ENCODE measurements at regions not wholly inside any gene's neighbourhood (a gene's known extent, or its start where the extent isn't known, plus 50 kb on each side); places are given as distances from the start of the nearest gene placed in this dataset.
A peak's percentile ranks its signal among the peaks of the same experiment; 100 is the strongest.
"Not testable (repeated sequence)": the region's sequence is repeated elsewhere in the genome, so short reads cannot be mapped to it uniquely, and the experiment has no call there.

DNA sequence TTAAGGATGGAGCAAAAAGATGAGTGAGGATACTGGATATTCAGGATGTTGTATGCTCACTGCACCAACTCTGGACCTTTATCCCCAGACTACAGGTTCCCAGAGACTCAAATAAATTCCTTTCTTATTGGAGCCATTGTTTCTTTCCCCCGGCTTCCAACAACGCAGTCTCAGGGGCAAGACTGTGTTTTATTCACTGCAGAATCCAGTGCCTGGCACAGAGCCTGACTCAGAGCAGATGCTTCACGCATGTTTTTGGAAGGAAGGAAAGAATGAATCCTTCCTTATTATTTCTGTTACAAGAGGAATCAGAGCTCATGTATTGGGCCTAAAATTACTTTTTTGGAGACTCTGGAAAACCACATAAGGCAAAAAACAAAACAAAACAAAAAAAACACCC lies 96.0 kb upstream of the VGLL4 start:
- no peak for ATAC-seq
- DNase-seq, result no peak

GRCh38 chr3:11739123-11739522 lies 95.4 kb upstream of the VGLL4 start:
- no peak for ATAC-seq
- no peak for DNase-seq

DNA sequence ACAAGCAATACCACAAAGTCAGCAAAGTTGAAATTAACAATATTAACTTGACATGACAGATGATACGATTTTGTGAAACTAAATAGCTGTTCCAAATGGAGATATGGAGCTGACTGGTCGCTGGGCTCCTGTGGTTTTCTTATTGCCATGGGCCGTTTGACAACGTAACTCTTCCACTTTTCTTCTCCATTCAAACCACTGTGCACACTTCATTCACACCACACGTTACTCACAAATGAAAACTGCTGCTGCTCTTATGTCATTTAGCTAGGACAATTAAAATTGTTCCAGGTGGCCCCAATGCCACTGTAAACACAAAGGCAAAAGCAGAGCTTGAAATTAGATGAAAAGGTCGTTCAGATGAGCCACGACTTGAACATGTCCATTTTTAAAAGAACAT lies 94.0 kb upstream of the VGLL4 start:
- no peak for DNase-seq
- no peak for ATAC-seq

DNA sequence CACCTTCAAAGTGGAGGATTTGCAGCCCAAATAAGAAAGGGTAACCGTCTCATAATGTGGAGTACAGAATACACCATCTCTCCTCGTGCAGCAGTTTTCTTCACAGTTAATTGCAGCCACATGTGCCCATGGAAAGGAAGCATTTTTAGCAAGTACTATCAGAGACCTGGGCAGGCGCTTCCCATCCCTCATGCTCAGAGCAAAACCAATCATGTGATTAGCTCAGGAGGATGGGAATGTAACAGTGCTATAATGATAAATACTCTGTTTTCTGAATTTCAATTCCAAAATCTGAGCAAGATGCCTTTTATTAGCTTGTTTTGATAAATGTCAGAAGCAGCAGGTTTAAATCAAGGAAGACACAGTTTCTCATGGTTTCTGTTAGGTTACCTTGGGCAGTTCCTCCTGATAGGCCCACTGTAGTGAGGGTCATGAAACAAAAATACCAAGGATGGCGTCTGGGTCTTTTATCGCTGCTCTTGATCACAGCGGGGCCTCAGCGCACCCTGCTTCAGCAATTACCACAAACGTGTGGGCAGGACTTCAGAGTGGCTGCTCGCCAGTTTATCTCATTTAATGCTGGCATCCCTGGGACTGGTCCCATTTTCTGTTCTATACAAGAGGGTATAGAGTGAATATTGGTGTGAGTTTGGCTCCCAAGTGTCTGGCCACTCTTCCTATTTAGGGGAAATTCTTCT lies 92.6 kb upstream of the VGLL4 start:
- ATAC-seq, result no peak
- DNase-seq, result no peak

GRCh38 chr3:11735638-11736037 lies 91.9 kb upstream of the VGLL4 start:
- no peak for DNase-seq
- ATAC-seq, result no peak

GRCh38 chr3:11735111-11735510 lies 91.4 kb upstream of the VGLL4 start:
- ATAC-seq, DNase-seq: not testable (repeated sequence)

DNA sequence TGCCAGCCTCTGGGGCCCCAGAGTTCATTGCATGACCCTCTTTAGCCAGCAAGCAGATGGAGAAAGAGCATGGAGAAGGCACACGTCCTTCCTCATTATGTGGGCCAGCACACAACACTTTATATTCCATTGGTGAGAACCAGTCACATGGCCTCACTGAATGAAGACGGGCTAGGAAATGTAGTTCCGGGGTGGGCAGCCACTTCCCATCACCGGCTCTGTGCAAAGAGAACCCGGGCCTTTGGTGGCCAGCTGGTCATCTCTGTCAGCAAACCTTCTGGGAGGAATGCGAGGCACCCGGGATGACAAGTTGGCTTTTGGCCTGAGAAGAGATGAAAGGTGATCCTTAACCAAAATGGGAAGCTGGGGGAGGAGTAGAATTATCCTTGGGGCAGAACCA lies 90.2 kb upstream of the VGLL4 start:
- no peak for DNase-seq
- no peak for ATAC-seq

DNA sequence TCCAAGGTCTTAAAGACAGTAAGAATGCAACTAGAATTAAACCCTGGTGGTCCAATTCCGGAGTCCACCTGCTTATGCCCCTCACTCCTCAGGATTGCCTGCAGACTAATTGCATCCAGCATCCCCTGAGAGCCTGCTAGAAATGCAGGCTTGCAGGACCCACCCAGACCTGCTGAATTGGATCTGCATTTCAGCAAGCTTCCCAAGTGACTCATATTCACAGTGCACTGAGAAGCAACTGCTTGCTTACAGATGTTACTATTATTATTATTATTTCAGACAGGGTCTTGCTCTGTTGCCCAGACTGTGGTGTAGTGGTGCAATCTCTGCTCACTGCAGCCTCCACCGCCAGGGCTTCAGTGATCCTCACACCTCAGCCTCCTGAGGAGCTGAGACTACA lies 83.5 kb upstream of the VGLL4 start:
- ATAC-seq (no peak), DNase-seq (no peak)

- ATAC-seq (no peak), DNase-seq (no peak)
These were observed 82.4 kb upstream of the VGLL4 start for GRCh38 chr3:11726146-11726545.

- DNase-seq, result not testable (repeated sequence)
These were observed 81.6 kb upstream of the VGLL4 start for GRCh38 chr3:11725340-11725641.

DNA sequence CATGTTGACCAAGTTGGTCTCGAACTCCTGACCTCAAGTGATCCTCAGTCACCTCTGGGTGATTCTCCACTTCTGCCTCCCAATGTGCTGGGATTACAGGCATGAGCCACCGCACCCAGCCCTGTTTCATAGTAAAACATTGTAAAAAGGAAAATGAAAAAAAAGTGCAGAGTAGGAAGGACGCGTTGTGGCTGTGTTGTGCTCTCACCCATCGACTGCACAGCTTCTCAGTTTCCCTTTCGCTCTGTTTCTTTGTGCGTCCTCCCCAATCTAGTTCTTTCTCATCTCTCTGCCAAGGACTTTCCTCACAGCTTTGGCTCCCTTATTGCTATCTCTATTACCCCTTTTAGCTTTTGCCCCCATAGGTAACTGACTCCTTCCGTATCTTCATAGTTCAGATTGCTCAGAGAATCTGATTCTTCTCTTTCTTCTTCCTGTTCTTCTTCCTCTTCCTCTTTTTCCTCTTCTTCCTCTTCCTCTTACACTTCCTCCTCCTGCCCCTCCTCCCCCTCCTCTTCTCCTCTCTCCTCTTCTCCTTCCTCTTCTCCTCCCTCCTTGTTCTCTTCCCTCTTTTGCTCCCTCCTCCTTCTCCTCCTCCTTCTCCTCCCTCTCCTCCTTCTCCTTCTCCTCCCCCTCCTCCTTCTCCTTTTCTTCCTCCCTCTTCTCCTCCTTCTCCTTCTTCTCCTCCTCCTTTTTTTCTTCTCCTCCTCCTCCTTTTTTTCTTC lies 81.1 kb upstream of the VGLL4 start:
- ATAC-seq (peak; percentile 7), DNase-seq (no peak)

More at GRCh38 chr3:11725340-11725641, 81.6 kb upstream of the VGLL4 start:
- not testable (repeated sequence) for ATAC-seq

DNA sequence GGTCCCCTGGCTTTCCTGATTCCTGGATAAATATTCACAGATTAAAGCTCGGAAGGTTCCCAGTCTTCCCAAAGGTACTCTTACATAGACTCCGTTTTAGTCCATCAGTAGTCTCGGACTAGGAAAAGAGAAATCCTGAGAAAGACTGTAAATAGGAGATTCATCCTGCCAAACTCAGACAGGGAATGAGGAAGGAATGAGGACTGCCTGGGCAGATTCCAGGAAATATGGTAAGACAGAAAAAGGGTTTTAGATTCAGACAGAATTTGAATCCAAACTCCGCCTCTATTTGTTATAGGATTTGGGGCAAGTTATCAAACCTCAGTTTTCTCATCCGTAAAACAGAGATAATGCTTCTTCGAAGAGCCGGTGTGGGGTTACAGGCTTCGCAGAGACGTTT lies 77.8 kb upstream of the VGLL4 start:
- ATAC-seq, result no peak
- DNase-seq, result no peak

- no peak for DNase-seq
- no peak for ATAC-seq
These were observed 77.2 kb upstream of the VGLL4 start for GRCh38 chr3:11720917-11721411.

GRCh38 chr3:11720304-11720898 lies 76.7 kb upstream of the VGLL4 start:
- DNase-seq, result peak; percentile 47
- peak; percentile 58 for ATAC-seq

- peak; percentile 78 for DNase-seq
- peak; percentile 67 for ATAC-seq
These were observed 75.9 kb upstream of the VGLL4 start for GRCh38 chr3:11719406-11720303.

DNA sequence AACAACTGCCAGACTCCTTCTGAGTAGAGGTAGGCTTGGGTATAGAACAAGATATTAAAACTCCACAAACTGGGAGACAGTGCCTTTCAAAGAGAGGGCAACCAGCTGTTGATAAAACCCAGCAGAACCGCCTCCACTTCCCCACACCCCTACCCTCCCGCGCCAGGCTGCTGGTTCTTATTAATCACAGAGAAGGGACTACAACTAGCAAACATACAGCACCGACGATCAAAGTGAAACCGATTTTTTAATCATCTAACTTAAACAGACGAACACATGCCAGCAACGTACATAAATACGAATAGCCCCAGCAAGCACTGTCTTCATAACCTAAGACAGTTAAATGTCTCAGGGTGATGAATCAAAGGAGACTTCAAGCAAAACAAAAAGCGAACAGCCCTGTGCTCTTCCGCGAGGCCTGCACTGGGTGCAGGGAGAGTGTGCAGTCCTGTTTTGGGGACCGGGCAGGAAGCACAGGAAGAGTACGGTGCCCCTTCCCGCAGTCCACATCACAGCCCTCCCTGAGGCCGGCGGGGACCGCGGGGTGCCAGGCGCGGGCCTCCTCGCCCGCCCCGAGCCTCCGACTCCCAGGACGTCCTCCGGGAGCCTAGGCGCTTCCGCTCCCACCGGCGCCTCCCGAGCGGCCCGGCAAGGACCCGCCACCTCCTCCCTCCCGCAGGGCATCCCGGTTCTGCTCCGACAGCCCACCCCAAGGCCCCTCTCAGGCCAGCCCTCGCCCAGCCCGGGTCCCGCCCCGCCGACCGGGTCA lies 75.1 kb upstream of the VGLL4 start:
- DNase-seq (peak; percentile 51), ATAC-seq (peak; percentile 50)

GRCh38 chr3:11717768-11718636 lies 74.3 kb upstream of the VGLL4 start:
- DNase-seq (no peak), ATAC-seq (no peak)

GRCh38 chr3:11717301-11717700 lies 73.6 kb upstream of the VGLL4 start:
- DNase-seq, result no peak
- ATAC-seq, result no peak

DNA sequence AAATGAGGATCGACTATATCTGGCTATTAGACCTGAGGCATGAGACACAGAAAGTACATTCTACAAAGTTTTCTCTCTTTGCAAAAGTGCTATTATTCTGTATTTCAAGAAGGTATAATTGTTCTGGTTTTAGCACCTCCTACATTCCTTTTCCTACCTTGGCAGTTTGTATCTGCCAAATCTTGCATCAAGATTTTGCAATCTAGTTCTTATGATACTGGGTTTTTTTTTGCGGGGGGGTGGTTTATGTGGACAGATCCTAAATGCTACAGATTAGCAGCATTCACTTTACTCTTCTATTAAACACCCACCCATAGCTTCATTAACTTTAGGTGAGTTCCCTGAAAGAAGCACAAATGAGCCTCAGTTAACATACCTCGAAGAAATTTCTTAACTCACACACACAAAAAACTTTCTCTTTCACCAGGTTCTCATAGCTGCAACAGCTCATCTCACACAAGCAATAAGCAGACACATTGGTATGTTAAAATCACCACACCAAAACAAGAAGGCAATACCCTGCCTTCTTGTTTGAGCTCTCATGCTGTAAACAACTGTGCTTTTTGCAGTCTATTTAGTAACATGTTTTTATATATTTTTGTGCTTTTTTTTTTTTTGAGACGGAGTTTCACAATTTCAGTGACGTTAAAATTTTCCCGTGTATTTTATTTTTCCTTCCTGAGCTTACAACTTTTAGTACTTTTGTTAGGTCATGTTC lies 73.0 kb upstream of the VGLL4 start:
- ATAC-seq (no peak), DNase-seq (no peak)

GRCh38 chr3:11713171-11713570 lies 69.5 kb upstream of the VGLL4 start:
- ATAC-seq, result no peak
- no peak for DNase-seq
